Panc1 (cell line): ENCODE measurements at regions not wholly inside any gene's neighbourhood (a gene's known extent, or its start where the extent isn't known, plus 50 kb on each side); places are given as distances from the start of the nearest gene placed in this dataset.

Source experiments
- ATAC-seq: fragments of 200-7000 bp; cut with Tn5 transposase; 2 replicates; pipeline ENCODE4 v1.9.1; 2020; ENCODE audit warnings: mild to moderate bottlenecking, moderate library complexity
- BruUV-seq: library from RNA; stranded (reverse); fragments of 400-500 nt; replicated peaks from 2 replicates; lab custom pipeline; 2021; lab: Mats Ljungman, UMichigan
- CTCF ChIA-PET: fragments of 300-600 bp; sonication (Branson Sonifier 250); formaldehyde crosslinking; loops from one replicate; lab custom pipeline; 2022; ENCODE audit warnings: antibody characterized with exemption; lab: Charles Lee
- POLR2A ChIA-PET: fragments of 300-600 bp; sonication (Branson Sonifier 250); formaldehyde crosslinking; loops from one replicate; lab custom pipeline; 2022; ENCODE audit warnings: antibody characterized with exemption; lab: Charles Lee
- DNase-seq: peaks from one replicate; pipeline ENCODE4 v3.0.0-alpha.2; 2010; ENCODE audit warnings: low read depth, low spot score
- H3K27ac ChIP-seq: 2 replicates; pipeline ENCODE4 v1.5.1; 2011; ENCODE audit warnings: mild to moderate bottlenecking, low read length, inconsistent platforms
- H3K27me3 ChIP-seq: fragments of 200-500 bp; sonication (Bioruptor generic); 2 replicates; pipeline ENCODE4 v1.6.0; 2014; ENCODE audit warnings: low read length, inconsistent platforms; ENCODE audit not compliant: control insufficient read depth, insufficient read depth
- H3K36me3 ChIP-seq: fragments of 200-500 bp; sonication (Bioruptor generic); 2 replicates; pipeline ENCODE4 v1.5.1; 2014; ENCODE audit warnings: inconsistent platforms, mild to moderate bottlenecking, low read length, moderate library complexity; ENCODE audit not compliant: control insufficient read depth, insufficient read depth
- H3K4me1 ChIP-seq: 2 replicates; pipeline ENCODE4 v1.5.1; 2011; ENCODE audit warnings: inconsistent platforms, mild to moderate bottlenecking, low read length, moderate library complexity; ENCODE audit not compliant: control insufficient read depth, insufficient read depth
- H3K4me3 ChIP-seq, 2 experiments: 2 replicates each; pipeline ENCODE4 v1.5.1; 2011 to 2012; ENCODE audit warnings: low read depth in 2 of 2, low read length in 2 of 2, mild to moderate bottlenecking in 2 of 2, inconsistent platforms in 1 of 2, moderate library complexity in 1 of 2
- H3K9me3 ChIP-seq: fragments of 200-500 bp; sonication (Bioruptor generic); 2 replicates; pipeline ENCODE4 v1.5.1; 2014; ENCODE audit warnings: low read depth, mild to moderate bottlenecking, inconsistent platforms, low read length, moderate library complexity; ENCODE audit not compliant: control insufficient read depth, insufficient read depth
- CTCF ChIP-seq: fragments of 450-650 bp; IDR thresholded peaks from 2 replicates; pipeline ENCODE4 v1.5.1; 2017; ENCODE audit warnings: mild to moderate bottlenecking
- POLR2AphosphoS5 ChIP-seq: IDR thresholded peaks from 2 replicates; pipeline ENCODE4 v1.6.1; 2012; ENCODE audit warnings: mild to moderate bottlenecking, low read depth, low read length, moderate library complexity
- REST ChIP-seq, 2 experiments: IDR thresholded peaks; 2 replicates each; pipeline ENCODE4 v1.6.1; 2011 to 2012; ENCODE audit warnings: low read depth in 2 of 2, control low read depth in 1 of 2, low read length in 1 of 2, mild to moderate bottlenecking in 1 of 2, moderate library complexity in 1 of 2; ENCODE audit not compliant: insufficient read depth in 1 of 2
- SIN3A ChIP-seq: IDR thresholded peaks from 2 replicates; pipeline ENCODE4 v1.6.1; 2012; ENCODE audit warnings: low read depth, mild to moderate bottlenecking, low read length, moderate library complexity, borderline replicate concordance; ENCODE audit not compliant: insufficient read depth
- TCF7L2 ChIP-seq: IDR thresholded peaks from 2 replicates; pipeline ENCODE4 v1.6.1; 2011; ENCODE audit warnings: mild to moderate bottlenecking, low read depth, low read length, inconsistent platforms
- in situ Hi-C: cut with HindIII; loops from 2 replicates; pipeline ENCODE4 v1.10.0; 2016; ENCODE audit warnings: low sequenced_read_pairs, low pct_unique_long_range_greater_than_20kb
- intact Hi-C: fragments of 100-400 bp; cut with micrococcal nuclease; formaldehyde crosslinking; loops from one replicate; pipeline ENCODE4 v1.10.0; 2022; ENCODE audit not compliant: unreplicated experiment

- ChIA-PET CTCF (no interaction called here), POLR2A (no interaction called here)
- no peaks in the 10 kb centered on the region for H3K9me3 ChIP-seq
- H3K36me3 ChIP-seq = no peaks in the 10 kb centered on the region
- no peak overlapping the region for H3K27ac ChIP-seq
- intact Hi-C loops = no loop called here
- no TSS peak for BruUV-seq
- TF ChIP-seq REST (IDR thresholded peaks at IDR 0.05; ENCODE audit: insufficient read depth in 1 of 2, low read depth in 2 of 2, low read length in 1 of 2) (no peak), TCF7L2 (no peak), POLR2AphosphoS5 (no peak), SIN3A (no peak), CTCF (no peak)
- peaks cover 13% of the 10 kb centered on the region for H3K27me3 ChIP-seq
- ATAC-seq (no peak), DNase-seq (no peak)
- in situ Hi-C loops = no loop called here
- H3K4me3 ChIP-seq = no peak overlapping the region
- H3K4me1 ChIP-seq = no peaks in the 10 kb centered on the region
Observed at GRCh38 chr2:239603411-239604356, 202.9 kb upstream of the HDAC4 start.

- intact Hi-C loops (no loop called here), in situ Hi-C loops (no loop called here)
- no peak overlapping the region for H3K4me3 ChIP-seq
- H3K27me3 ChIP-seq = peaks cover 13% of the 10 kb centered on the region
- CTCF ChIA-PET = interaction anchor here (0.7 kb wide), 1 partner anchor 44 kb away, joined by 3 read pairs; no protein-coding TSS in a partner anchor
- no peaks in the 10 kb centered on the region for H3K36me3 ChIP-seq
- ATAC-seq = no peak
- no TSS peak for BruUV-seq
- no peaks in the 10 kb centered on the region for H3K9me3 ChIP-seq
- DNase-seq = no peak
- no peaks in the 10 kb centered on the region for H3K4me1 ChIP-seq
- H3K27ac ChIP-seq = no peak overlapping the region
- POLR2A ChIA-PET = no interaction called here
- TF ChIP-seq SIN3A (no peak), TCF7L2 (no peak), REST (IDR thresholded peaks at IDR 0.05; ENCODE audit: insufficient read depth in 1 of 2, low read depth in 2 of 2, low read length in 1 of 2) (no peak), POLR2AphosphoS5 (no peak)
Observed at GRCh38 chr2:239602290-239603282, 201.8 kb upstream of the HDAC4 start.
